SJCRH30 (cell line): ENCODE measurements at regions not wholly inside any gene's neighbourhood (a gene's known extent, or its start where the extent isn't known, plus 50 kb on each side); places are given as distances from the start of the nearest gene placed in this dataset.

Experiments used
- DNase-seq, 2 experiments: peaks; one replicate each; pipeline ENCODE4 v3.0.0-alpha.2; 2015 to 2020
- H3K27ac ChIP-seq: fragments of 250-450 bp; sonication (Bioruptor Pico); 2 replicates; pipeline ENCODE4 v1.5.1; 2020; ENCODE audit warnings: mild to moderate bottlenecking, moderate library complexity
- H3K27me3 ChIP-seq: fragments of 250-450 bp; sonication (Bioruptor Pico); 2 replicates; pipeline ENCODE4 v1.5.1; 2020; ENCODE audit warnings: mild to moderate bottlenecking, moderate library complexity
- H3K36me3 ChIP-seq: fragments of 250-450 bp; sonication (Bioruptor Pico); 2 replicates; pipeline ENCODE4 v1.5.1; 2020; ENCODE audit warnings: mild to moderate bottlenecking, moderate library complexity
- H3K4me1 ChIP-seq: fragments of 250-450 bp; sonication (Bioruptor Pico); 2 replicates; pipeline ENCODE4 v1.5.1; 2020; ENCODE audit warnings: mild to moderate bottlenecking, moderate library complexity
- H3K4me3 ChIP-seq: fragments of 250-450 bp; sonication (Bioruptor Pico); 2 replicates; pipeline ENCODE4 v1.5.1; 2020; ENCODE audit warnings: mild to moderate bottlenecking, moderate library complexity
- H3K9me3 ChIP-seq: fragments of 250-450 bp; sonication (Bioruptor Pico); replicated peaks from 2 replicates; pipeline ENCODE4 v1.5.1; 2020; ENCODE audit warnings: mild to moderate bottlenecking, moderate library complexity

GRCh38 chr4:53684136-53685130 is 93.1 kb upstream of the LNX1 start:
- no peaks in the 10 kb centered on the region for H3K9me3 ChIP-seq
- no peaks in the 10 kb centered on the region for H3K36me3 ChIP-seq
- H3K4me1 ChIP-seq = no peaks in the 10 kb centered on the region
- no peak overlapping the region for H3K4me3 ChIP-seq
- DNase-seq = no peak
- no peaks in the 10 kb centered on the region for H3K27me3 ChIP-seq
- H3K27ac ChIP-seq = no peak overlapping the region

DNA sequence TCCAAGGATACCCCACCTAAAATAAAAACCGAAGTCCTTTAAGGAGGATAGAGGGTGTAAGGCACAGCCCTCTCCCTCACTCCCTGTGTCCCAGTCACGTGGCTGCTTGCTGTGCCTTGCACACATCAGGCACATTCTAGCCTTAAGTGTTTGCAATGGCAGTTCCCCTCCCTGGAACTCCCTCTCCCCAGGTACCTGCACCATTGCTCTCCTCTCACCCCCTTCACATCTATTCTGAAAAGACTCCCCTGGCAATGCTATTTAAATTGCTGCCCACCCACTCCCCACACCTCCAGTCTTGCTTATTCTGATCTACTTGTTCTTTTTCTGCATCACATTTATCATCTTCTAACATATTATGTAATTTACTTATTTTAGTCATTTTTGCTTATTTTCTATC is 91.6 kb upstream of the LNX1 start:
- H3K27ac ChIP-seq = no peak overlapping the region
- H3K4me3 ChIP-seq = no peak overlapping the region
- no peaks in the 10 kb centered on the region for H3K36me3 ChIP-seq
- H3K27me3 ChIP-seq = no peaks in the 10 kb centered on the region
- H3K4me1 ChIP-seq = no peaks in the 10 kb centered on the region
- DNase-seq = no peak
- H3K9me3 ChIP-seq = no peaks in the 10 kb centered on the region

DNA sequence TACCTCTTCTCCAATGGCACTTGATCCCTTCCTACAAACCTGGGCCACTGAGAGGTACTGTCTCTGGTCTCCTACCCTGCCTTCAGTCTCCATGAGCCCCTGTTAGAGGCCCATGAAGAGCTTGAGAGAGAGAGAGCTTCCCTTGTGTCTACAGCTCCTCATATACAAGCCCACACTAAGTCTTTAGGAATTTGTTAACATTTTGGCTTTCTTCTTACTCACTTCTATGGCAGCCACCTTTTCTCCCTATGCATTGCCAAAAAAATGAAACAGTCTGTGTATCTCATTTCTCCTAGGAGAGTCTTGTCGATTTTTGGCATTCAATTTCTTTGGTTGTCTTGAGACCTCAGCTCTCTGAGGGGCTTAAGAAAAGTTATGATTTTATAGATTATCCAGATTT is 90.9 kb upstream of the LNX1 start:
- DNase-seq = no peak
- H3K27ac ChIP-seq = no peak overlapping the region
- H3K9me3 ChIP-seq = no peaks in the 10 kb centered on the region
- H3K4me1 ChIP-seq = no peaks in the 10 kb centered on the region
- no peaks in the 10 kb centered on the region for H3K36me3 ChIP-seq
- H3K4me3 ChIP-seq = no peak overlapping the region
- H3K27me3 ChIP-seq = no peaks in the 10 kb centered on the region

- no peaks in the 10 kb centered on the region for H3K36me3 ChIP-seq
- no peaks in the 10 kb centered on the region for H3K9me3 ChIP-seq
- no peaks in the 10 kb centered on the region for H3K27me3 ChIP-seq
- H3K4me3 ChIP-seq = no peak overlapping the region
- no peak for DNase-seq
- no peak overlapping the region for H3K27ac ChIP-seq
- H3K4me1 ChIP-seq = no peaks in the 10 kb centered on the region
These were observed 89.3 kb upstream of the LNX1 start for GRCh38 chr4:53680598-53680997.

DNA sequence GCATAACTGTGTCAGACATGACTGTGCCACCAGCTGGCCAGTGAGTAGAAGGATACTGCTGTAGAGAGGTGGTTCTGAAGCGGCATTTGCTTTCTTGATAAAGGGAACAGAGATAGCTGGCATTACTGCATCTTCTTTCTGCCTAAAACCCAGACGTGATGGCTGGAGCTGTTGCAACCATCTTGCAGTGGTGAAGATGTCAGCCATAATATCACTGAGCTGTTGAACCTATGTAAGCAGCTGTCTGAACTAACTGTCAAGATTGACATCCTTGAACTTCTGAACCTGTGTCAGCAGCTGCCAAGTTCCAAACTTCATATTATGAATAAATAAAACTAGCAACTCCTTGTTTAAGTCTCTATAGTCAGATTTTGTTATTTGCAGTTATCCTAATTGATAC is 88.9 kb upstream of the LNX1 start:
- H3K9me3 ChIP-seq = no peaks in the 10 kb centered on the region
- no peaks in the 10 kb centered on the region for H3K36me3 ChIP-seq
- H3K4me3 ChIP-seq = no peak overlapping the region
- H3K27me3 ChIP-seq = no peaks in the 10 kb centered on the region
- no peaks in the 10 kb centered on the region for H3K4me1 ChIP-seq
- no peak for DNase-seq
- H3K27ac ChIP-seq = no peak overlapping the region

- no peak overlapping the region for H3K4me3 ChIP-seq
- DNase-seq = no peak
- no peaks in the 10 kb centered on the region for H3K27me3 ChIP-seq
- no peaks in the 10 kb centered on the region for H3K4me1 ChIP-seq
- H3K36me3 ChIP-seq = no peaks in the 10 kb centered on the region
- no peaks in the 10 kb centered on the region for H3K9me3 ChIP-seq
- no peak overlapping the region for H3K27ac ChIP-seq
These were observed 85.2 kb upstream of the LNX1 start for GRCh38 chr4:53676402-53676871.

DNA sequence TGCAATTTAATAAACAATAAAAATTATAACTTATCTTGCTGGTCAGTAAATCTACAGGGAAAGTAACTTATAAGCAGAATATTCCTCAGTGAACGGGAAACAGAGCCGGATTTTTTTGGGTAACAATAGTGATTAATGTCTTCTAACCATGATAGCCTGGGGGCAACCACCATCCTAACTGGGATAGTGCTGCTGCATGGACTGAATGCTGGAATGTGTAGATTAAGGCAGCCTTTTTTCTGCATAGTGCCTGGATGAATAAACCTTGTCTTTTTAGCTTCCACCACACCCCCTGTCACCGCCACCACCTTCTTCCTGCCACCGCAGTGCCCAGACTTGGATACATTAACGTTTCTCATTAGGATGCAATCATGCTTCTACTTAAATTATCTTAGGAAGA is 83.6 kb upstream of the LNX1 start:
- no peaks in the 10 kb centered on the region for H3K9me3 ChIP-seq
- no peak for DNase-seq
- no peaks in the 10 kb centered on the region for H3K36me3 ChIP-seq
- no peak overlapping the region for H3K4me3 ChIP-seq
- H3K27me3 ChIP-seq = no peaks in the 10 kb centered on the region
- no peak overlapping the region for H3K27ac ChIP-seq
- H3K4me1 ChIP-seq = no peaks in the 10 kb centered on the region

DNA sequence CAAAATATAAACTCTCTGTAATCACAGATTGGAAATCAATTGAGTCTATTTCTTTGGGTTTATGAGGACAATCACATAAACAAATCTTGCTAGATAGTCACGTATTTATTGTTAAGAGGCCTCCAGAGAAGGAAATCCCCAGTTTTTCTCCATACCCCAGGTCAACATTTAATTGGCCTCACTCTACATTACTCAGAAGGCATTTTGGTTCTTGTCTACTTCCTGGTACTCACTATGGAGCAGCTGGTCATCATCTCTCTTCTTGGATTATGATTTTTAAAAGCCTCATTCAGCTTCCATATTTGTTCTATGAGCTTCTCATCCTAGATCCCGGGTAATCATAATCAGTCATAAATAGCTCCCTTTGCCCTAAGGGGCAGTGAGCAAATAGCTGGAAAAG is 81.6 kb upstream of the LNX1 start:
- DNase-seq = no peak
- no peaks in the 10 kb centered on the region for H3K27me3 ChIP-seq
- H3K4me1 ChIP-seq = no peaks in the 10 kb centered on the region
- H3K4me3 ChIP-seq = no peak overlapping the region
- no peaks in the 10 kb centered on the region for H3K9me3 ChIP-seq
- no peak overlapping the region for H3K27ac ChIP-seq
- no peaks in the 10 kb centered on the region for H3K36me3 ChIP-seq

GRCh38 chr4:53671757-53672156 is 80.5 kb upstream of the LNX1 start:
- Histone ChIP-seq H3K4me3 (no peak overlapping the region), H3K27ac (no peak overlapping the region), H3K4me1 (no peaks in the 10 kb centered on the region), H3K36me3 (no peaks in the 10 kb centered on the region), H3K27me3 (no peaks in the 10 kb centered on the region), H3K9me3 (no peaks in the 10 kb centered on the region)
- DNase-seq = no peak

DNA sequence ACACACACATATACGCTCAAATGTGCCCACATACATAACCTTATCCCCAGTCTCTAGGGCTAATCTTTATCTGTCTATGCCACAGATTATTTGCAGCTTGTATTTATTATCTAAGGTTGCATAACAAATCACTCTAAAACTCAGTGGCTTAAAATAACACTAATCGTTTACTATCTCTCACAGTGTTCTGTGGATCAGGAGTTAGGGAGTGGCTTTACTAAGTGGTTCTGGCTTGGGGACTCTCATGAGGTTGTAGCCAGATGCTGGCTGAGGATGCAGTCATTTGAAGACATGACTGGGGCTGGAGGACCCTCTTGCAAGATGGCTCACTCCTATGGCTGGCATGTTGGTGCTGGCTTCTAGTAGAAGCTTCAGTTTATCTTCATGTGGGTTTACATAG is 68.5 kb upstream of the LNX1 start:
- DNase-seq = no peak
- Histone ChIP-seq H3K4me1 (no peaks in the 10 kb centered on the region; the same call in 1 of the 2 replicates), H3K4me3 (no peak overlapping the region)

GRCh38 chr4:53659112-53659511 is 67.8 kb upstream of the LNX1 start:
- Histone ChIP-seq H3K36me3 (no peaks in the 10 kb centered on the region), H3K27ac (no peak overlapping the region), H3K4me1 (peaks cover 6% of the 10 kb centered on the region), H3K27me3 (no peaks in the 10 kb centered on the region), H3K4me3 (no peak overlapping the region), H3K9me3 (no peaks in the 10 kb centered on the region)
- DNase-seq = no peak

More for the DNA sequence above, 68.5 kb upstream of the LNX1 start:
- Histone ChIP-seq H3K36me3 (no peaks in the 10 kb centered on the region), H3K9me3 (no peaks in the 10 kb centered on the region), H3K27ac (no peak overlapping the region), H3K27me3 (no peaks in the 10 kb centered on the region)

DNA sequence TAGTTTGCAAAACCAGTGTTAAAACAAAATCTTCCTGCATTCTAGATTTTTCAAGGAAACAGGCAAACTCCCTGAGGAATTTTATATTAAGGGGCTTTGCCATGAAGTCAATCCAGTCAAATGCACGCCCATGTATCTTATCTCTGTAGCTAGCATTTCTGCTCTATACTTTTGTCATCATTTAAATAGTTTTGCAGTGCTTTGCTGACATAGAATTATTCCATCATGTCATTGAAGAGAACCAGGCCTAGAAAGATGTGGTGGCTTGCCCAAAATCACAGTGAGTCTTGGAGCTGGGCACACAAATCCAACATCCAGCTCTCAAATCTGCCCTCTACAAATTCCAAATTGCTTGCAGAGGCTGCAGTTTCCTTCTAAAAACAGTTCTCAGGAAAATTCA is 66.7 kb upstream of the LNX1 start:
- no peak overlapping the region for H3K27ac ChIP-seq
- H3K27me3 ChIP-seq = no peaks in the 10 kb centered on the region
- no peaks in the 10 kb centered on the region for H3K9me3 ChIP-seq
- DNase-seq = no peak
- H3K4me1 ChIP-seq = peaks cover 10% of the 10 kb centered on the region
- no peaks in the 10 kb centered on the region for H3K36me3 ChIP-seq
- H3K4me3 ChIP-seq = no peak overlapping the region

DNA sequence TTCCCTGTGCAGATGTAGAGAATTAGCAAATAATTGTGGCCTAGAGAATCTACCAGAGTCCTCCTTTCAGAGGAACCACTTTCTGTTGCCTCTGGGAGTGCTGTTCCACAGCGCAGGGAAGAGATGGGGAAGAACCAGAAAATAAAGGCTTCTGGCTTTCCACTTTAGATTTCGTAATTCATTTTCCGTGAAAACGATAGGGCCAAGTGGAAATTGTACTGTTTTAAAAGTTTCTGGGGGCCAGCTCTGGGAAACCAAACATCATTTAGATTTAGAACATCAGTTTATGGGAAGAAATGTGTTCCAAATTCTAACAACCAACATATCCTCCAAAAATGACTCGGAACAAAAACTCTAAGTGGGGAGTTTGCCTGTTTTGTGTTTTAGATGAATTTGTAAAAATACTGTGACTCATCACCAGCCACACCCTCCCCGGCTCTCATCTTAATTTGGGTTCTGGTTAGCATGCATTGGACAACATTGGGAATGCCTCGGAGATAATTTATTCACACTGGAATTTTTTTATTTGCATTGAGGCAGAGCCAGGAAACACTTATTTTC is 65.2 kb upstream of the LNX1 start:
- no peak overlapping the region for H3K27ac ChIP-seq
- H3K9me3 ChIP-seq = no peaks in the 10 kb centered on the region
- peaks cover 10% of the 10 kb centered on the region for H3K4me1 ChIP-seq
- no peaks in the 10 kb centered on the region for H3K27me3 ChIP-seq
- H3K36me3 ChIP-seq = no peaks in the 10 kb centered on the region
- H3K4me3 ChIP-seq = no peak overlapping the region
- no peak for DNase-seq

DNA sequence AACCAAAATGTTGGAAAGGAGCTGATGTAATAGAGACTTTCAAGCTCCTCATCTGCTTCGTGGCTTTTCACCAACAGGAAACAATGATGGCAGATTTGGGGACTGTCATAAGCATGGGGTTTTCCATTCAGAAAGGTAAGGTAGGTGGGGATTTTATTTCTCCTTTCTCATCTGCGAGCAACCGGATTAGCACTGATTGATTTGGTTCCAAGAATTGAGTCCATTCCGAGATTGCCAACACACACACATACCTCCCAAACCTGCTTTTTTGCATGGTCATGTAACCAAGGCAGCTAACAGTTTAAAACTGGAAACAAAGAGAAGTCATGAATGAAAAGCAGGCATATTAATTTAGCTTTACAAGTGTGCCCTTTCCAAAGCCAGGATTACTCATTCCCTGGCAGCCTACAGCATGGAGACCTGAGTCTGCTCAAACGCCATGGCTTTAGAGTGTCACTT is 63.0 kb upstream of the LNX1 start:
- H3K36me3 ChIP-seq = no peaks in the 10 kb centered on the region
- H3K4me3 ChIP-seq = no peak overlapping the region
- peaks cover 10% of the 10 kb centered on the region for H3K4me1 ChIP-seq
- no peak for DNase-seq
- H3K27ac ChIP-seq = no peak overlapping the region; the same call in 1 of the 2 replicates
- H3K27me3 ChIP-seq = no peaks in the 10 kb centered on the region
- H3K9me3 ChIP-seq = no peaks in the 10 kb centered on the region

- H3K36me3 ChIP-seq = no peaks in the 10 kb centered on the region
These were observed 62.3 kb upstream of the LNX1 start for GRCh38 chr4:53653484-53654053.

More at GRCh38 chr4:53653484-53654053, 62.3 kb upstream of the LNX1 start:
- Histone ChIP-seq H3K9me3 (no peaks in the 10 kb centered on the region), H3K4me1 (peaks cover 10% of the 10 kb centered on the region), H3K27ac (peak overlapping the region; percentile 3; the same call in 1 of the 2 replicates), H3K4me3 (no peak overlapping the region), H3K27me3 (no peaks in the 10 kb centered on the region)
- DNase-seq = peak; percentile 52 to 69
